ENCODE measurements at regions not wholly inside any gene's neighbourhood (a gene's known extent, or its start where the extent isn't known, plus 50 kb on each side); places are given as distances from the start of the nearest gene placed in this dataset.

- no peak for TF ChIP-seq ARNTL (CRISPR knock-in tag; IDR thresholded peaks at IDR 0.05; ENCODE audit: borderline replicate concordance, low read depth)
- TF ChIP-seq PATZ1 (CRISPR knock-in tag; IDR thresholded peaks at IDR 0.05; ENCODE audit: borderline replicate concordance) = no peak
- TF ChIP-seq PPARA (CRISPR knock-in tag; IDR thresholded peaks at IDR 0.05; ENCODE audit: borderline replicate concordance) = no peak
- TF ChIP-seq ZFP30 (CRISPR knock-in tag; IDR thresholded peaks at IDR 0.05) = no peak
- no peak for TF ChIP-seq SNAI2 (CRISPR knock-in tag; IDR thresholded peaks at IDR 0.05)
- no peak for TF ChIP-seq POU6F1 (CRISPR knock-in tag; IDR thresholded peaks at IDR 0.05; ENCODE audit: borderline replicate concordance, low read depth)
- TF ChIP-seq CSDC2 (CRISPR knock-in tag; IDR thresholded peaks at IDR 0.05) = no peak
- no peak for TF ChIP-seq TSHZ2 (CRISPR knock-in tag; IDR thresholded peaks at IDR 0.05)
- no peak for TF ChIP-seq ISL1 (CRISPR knock-in tag; IDR thresholded peaks at IDR 0.05)
- TF ChIP-seq CREB5 (CRISPR knock-in tag; IDR thresholded peaks at IDR 0.05; ENCODE audit: low read depth) = no peak
- no peak for TF ChIP-seq ESRRG (CRISPR knock-in tag; IDR thresholded peaks at IDR 0.05)
Observed at GRCh38 chr4:97349468-97350186, 793.6 kb downstream of the STPG2 start.
